Endothelial cell (in vitro differentiated cells): ENCODE measurements at regions not wholly inside any gene's neighbourhood (a gene's known extent, or its start where the extent isn't known, plus 50 kb on each side); places are given as distances from the start of the nearest gene placed in this dataset.

Experiments used
- DNase-seq: peaks from one replicate; pipeline ENCODE4 v3.0.0; 2021; ENCODE audit warnings: low spot score
- H3K27ac Mint-ChIP-seq: one replicate; pipeline ENCODE4 v1.8.0; 2021; ENCODE audit warnings: mixed read lengths, inconsistent platforms; ENCODE audit not compliant: unreplicated experiment
- H3K27me3 Mint-ChIP-seq: one replicate; pipeline ENCODE4 v1.8.0; 2021; ENCODE audit warnings: mild to moderate bottlenecking, moderate library complexity, mixed read lengths, inconsistent platforms; ENCODE audit not compliant: unreplicated experiment
- H3K36me3 Mint-ChIP-seq: one replicate; pipeline ENCODE4 v1.8.0; 2021; ENCODE audit warnings: mild to moderate bottlenecking, low read depth, mixed read lengths, inconsistent platforms; ENCODE audit not compliant: unreplicated experiment
- H3K4me1 Mint-ChIP-seq: one replicate; pipeline ENCODE4 v1.8.0; 2021; ENCODE audit warnings: mild to moderate bottlenecking, mixed read lengths, inconsistent platforms; ENCODE audit not compliant: unreplicated experiment
- H3K4me3 Mint-ChIP-seq: one replicate; pipeline ENCODE4 v1.8.0; 2021; ENCODE audit warnings: mild to moderate bottlenecking, mixed read lengths, inconsistent platforms; ENCODE audit not compliant: unreplicated experiment
- H3K9me3 Mint-ChIP-seq: one replicate; pipeline ENCODE4 v1.8.0; 2021; ENCODE audit warnings: mixed read lengths, inconsistent platforms; ENCODE audit not compliant: unreplicated experiment
- TF ChIP-seq, protein P1 (sequence below): fragments of 200-600 bp; sonication (generic); IDR thresholded peaks from one replicate; pipeline ENCODE4 v1.5.0; 2021; ENCODE audit warnings: antibody characterized with exemption; ENCODE audit not compliant: unreplicated experiment

- TF ChIP-seq, protein P1, sequence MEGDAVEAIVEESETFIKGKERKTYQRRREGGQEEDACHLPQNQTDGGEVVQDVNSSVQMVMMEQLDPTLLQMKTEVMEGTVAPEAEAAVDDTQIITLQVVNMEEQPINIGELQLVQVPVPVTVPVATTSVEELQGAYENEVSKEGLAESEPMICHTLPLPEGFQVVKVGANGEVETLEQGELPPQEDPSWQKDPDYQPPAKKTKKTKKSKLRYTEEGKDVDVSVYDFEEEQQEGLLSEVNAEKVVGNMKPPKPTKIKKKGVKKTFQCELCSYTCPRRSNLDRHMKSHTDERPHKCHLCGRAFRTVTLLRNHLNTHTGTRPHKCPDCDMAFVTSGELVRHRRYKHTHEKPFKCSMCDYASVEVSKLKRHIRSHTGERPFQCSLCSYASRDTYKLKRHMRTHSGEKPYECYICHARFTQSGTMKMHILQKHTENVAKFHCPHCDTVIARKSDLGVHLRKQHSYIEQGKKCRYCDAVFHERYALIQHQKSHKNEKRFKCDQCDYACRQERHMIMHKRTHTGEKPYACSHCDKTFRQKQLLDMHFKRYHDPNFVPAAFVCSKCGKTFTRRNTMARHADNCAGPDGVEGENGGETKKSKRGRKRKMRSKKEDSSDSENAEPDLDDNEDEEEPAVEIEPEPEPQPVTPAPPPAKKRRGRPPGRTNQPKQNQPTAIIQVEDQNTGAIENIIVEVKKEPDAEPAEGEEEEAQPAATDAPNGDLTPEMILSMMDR = no peak
- Mint-ChIP-seq H3K4me3 (no peak overlapping the region), H3K36me3 (no peaks in the 10 kb centered on the region)
Measured at GRCh38 chr4:169907705-169908104, 118.5 kb downstream of the MFAP3L start.

DNA sequence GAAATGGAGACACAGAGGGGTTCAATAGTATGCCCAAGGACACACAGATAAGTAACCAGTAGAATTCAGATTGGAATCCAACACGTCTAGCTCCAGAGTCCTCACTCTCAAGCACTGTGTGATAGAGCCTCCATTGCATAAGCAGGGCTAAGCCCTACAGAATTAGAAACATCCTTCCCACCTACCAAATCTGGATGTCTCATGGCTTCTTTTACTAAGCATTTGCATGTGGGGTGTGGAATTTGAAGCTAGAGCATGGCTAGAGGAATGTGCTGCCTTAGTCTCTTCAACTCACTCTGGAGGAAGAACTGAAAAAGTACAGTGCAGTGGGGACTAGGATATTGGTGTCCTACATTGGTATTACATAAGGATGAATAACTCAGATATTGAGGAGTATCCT is 119.4 kb downstream of the MFAP3L start:
- no peak for DNase-seq
- no peaks in the 10 kb centered on the region for H3K9me3 Mint-ChIP-seq
- no peak overlapping the region for H3K27ac Mint-ChIP-seq
- no peaks in the 10 kb centered on the region for H3K36me3 Mint-ChIP-seq
- TF ChIP-seq, protein P1 = no peak
- H3K4me3 Mint-ChIP-seq = no peak overlapping the region
- H3K4me1 Mint-ChIP-seq = no peaks in the 10 kb centered on the region
- peaks cover 6% of the 10 kb centered on the region for H3K27me3 Mint-ChIP-seq

More at GRCh38 chr4:169907705-169908104, 118.5 kb downstream of the MFAP3L start:
- Mint-ChIP-seq H3K27ac (no peak overlapping the region), H3K9me3 (no peaks in the 10 kb centered on the region), H3K27me3 (peaks cover 6% of the 10 kb centered on the region), H3K4me1 (no peaks in the 10 kb centered on the region)
- no peak for DNase-seq

GRCh38 chr4:169906104-169906503 is 120.1 kb downstream of the MFAP3L start:
- Mint-ChIP-seq H3K4me1 (no peaks in the 10 kb centered on the region), H3K4me3 (no peak overlapping the region), H3K27ac (no peak overlapping the region), H3K27me3 (peaks cover 6% of the 10 kb centered on the region), H3K36me3 (no peaks in the 10 kb centered on the region), H3K9me3 (no peaks in the 10 kb centered on the region)
- no peak for DNase-seq
- TF ChIP-seq, protein P1 = no peak

GRCh38 chr4:169902658-169903345 is 123.4 kb downstream of the MFAP3L start:
- peaks cover 3% of the 10 kb centered on the region for H3K27me3 Mint-ChIP-seq
- H3K4me3 Mint-ChIP-seq = no peak overlapping the region
- no peak overlapping the region for H3K27ac Mint-ChIP-seq
- TF ChIP-seq, protein P1 = no peak
- H3K9me3 Mint-ChIP-seq = no peaks in the 10 kb centered on the region
- no peaks in the 10 kb centered on the region for H3K4me1 Mint-ChIP-seq
- no peaks in the 10 kb centered on the region for H3K36me3 Mint-ChIP-seq
- DNase-seq = no peak

- no peak for DNase-seq
- Mint-ChIP-seq H3K27me3 (no peaks in the 10 kb centered on the region), H3K4me3 (no peak overlapping the region), H3K27ac (no peak overlapping the region), H3K4me1 (no peaks in the 10 kb centered on the region), H3K9me3 (no peaks in the 10 kb centered on the region), H3K36me3 (no peaks in the 10 kb centered on the region)
- TF ChIP-seq, protein P1 = no peak
Measured at GRCh38 chr4:169900241-169900845, 125.9 kb downstream of the MFAP3L start.
